ENCODE measurements at regions not wholly inside any gene's neighbourhood (a gene's known extent, or its start where the extent isn't known, plus 50 kb on each side); places are given as distances from the start of the nearest gene placed in this dataset.

GRCh38 chr2:150063931-150064548, 423.4 kb downstream of the RND3 start:
- no peak for TF ChIP-seq CTCF (IDR thresholded peaks at IDR 0.05)
- no peak for TF ChIP-seq POLR2A (IDR thresholded peaks at IDR 0.05)

All from esophagus squamous epithelium (tissue), 4 donors.